Mucosa of gallbladder (tissue), 1 donor: ENCODE measurements at regions not wholly inside any gene's neighbourhood (a gene's known extent, or its start where the extent isn't known, plus 50 kb on each side); places are given as distances from the start of the nearest gene placed in this dataset.
"Not testable (repeated sequence)": the region's sequence is repeated elsewhere in the genome, so short reads cannot be mapped to it uniquely, and the experiment has no call there.

Experiments used
- DNase-seq: peaks from one replicate; pipeline ENCODE4 v3.0.0-alpha.2; 2020; ENCODE audit warnings: low spot score
- donor health status: DM: no; HTN: no; CAD: no.

- no peak for DNase-seq
Measured at GRCh38 chr3:88795503-88795902, 311.9 kb upstream of the EPHA3 start.

GRCh38 chr3:88807491-88808105 is 299.8 kb upstream of the EPHA3 start:
- no peak for DNase-seq

GRCh38 chr3:88809993-88810392 is 297.4 kb upstream of the EPHA3 start:
- no peak for DNase-seq

- no peak for DNase-seq
Measured at GRCh38 chr3:88810455-88810854, 297.0 kb upstream of the EPHA3 start.

GRCh38 chr3:88811096-88811495 is 296.3 kb upstream of the EPHA3 start:
- DNase-seq = no peak

GRCh38 chr3:88812576-88812975 is 294.8 kb upstream of the EPHA3 start:
- DNase-seq = no peak

GRCh38 chr3:88816445-88816844 is 291.0 kb upstream of the EPHA3 start:
- DNase-seq = no peak

GRCh38 chr3:88824666-88825564 is 282.5 kb upstream of the EPHA3 start:
- DNase-seq = no peak

- no peak for DNase-seq
Measured at GRCh38 chr3:88828466-88828865, 279.0 kb upstream of the EPHA3 start.

GRCh38 chr3:88852606-88853005 is 254.8 kb upstream of the EPHA3 start:
- no peak for DNase-seq

- no peak for DNase-seq
Measured at GRCh38 chr3:88863196-88863595, 244.2 kb upstream of the EPHA3 start.

GRCh38 chr3:88876724-88877123 is 230.7 kb upstream of the EPHA3 start:
- no peak for DNase-seq

GRCh38 chr3:88879905-88880304 is 227.5 kb upstream of the EPHA3 start:
- no peak for DNase-seq

- no peak for DNase-seq
Measured at GRCh38 chr3:88882121-88882520, 225.3 kb upstream of the EPHA3 start.

GRCh38 chr3:88886624-88887023 is 220.8 kb upstream of the EPHA3 start:
- not testable (repeated sequence) for DNase-seq

- DNase-seq = no peak
Measured at GRCh38 chr3:88896026-88896425, 211.4 kb upstream of the EPHA3 start.

GRCh38 chr3:88912294-88912877 is 195.0 kb upstream of the EPHA3 start:
- DNase-seq = no peak

- no peak for DNase-seq
Measured at GRCh38 chr3:88918841-88919240, 188.6 kb upstream of the EPHA3 start.

- DNase-seq = no peak
Measured at GRCh38 chr3:88921986-88922385, 185.4 kb upstream of the EPHA3 start.

GRCh38 chr3:88926221-88926620 is 181.2 kb upstream of the EPHA3 start:
- DNase-seq = no peak

GRCh38 chr3:88930611-88931010 is 176.8 kb upstream of the EPHA3 start:
- no peak for DNase-seq

- DNase-seq = no peak
Measured at GRCh38 chr3:88936831-88937230, 170.6 kb upstream of the EPHA3 start.

GRCh38 chr3:88940296-88940695 is 167.1 kb upstream of the EPHA3 start:
- DNase-seq = no peak
